ENCODE measurements at regions not wholly inside any gene's neighbourhood (a gene's known extent, or its start where the extent isn't known, plus 50 kb on each side); places are given as distances from the start of the nearest gene placed in this dataset.

DNA sequence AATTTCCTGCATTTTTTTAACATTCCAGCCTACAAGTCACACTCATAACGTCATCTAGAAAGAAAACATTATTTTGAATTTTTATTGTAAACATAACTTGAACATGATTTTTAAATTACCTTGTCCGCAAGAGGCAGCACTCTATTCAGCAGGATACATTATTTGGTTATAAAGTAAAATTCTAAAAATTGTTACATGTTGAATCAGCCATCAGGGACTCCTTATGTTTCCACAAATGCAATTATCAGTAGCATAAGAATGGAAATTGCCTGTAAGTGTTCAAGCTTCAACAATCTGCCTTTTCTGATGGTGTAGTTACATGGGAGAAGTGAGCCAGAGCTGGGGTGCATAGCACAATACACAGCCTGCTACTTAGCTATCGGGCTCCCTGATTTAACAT, 97.5 kb downstream of the ZNF365 start:
- TF ChIP-seq, protein P1, sequence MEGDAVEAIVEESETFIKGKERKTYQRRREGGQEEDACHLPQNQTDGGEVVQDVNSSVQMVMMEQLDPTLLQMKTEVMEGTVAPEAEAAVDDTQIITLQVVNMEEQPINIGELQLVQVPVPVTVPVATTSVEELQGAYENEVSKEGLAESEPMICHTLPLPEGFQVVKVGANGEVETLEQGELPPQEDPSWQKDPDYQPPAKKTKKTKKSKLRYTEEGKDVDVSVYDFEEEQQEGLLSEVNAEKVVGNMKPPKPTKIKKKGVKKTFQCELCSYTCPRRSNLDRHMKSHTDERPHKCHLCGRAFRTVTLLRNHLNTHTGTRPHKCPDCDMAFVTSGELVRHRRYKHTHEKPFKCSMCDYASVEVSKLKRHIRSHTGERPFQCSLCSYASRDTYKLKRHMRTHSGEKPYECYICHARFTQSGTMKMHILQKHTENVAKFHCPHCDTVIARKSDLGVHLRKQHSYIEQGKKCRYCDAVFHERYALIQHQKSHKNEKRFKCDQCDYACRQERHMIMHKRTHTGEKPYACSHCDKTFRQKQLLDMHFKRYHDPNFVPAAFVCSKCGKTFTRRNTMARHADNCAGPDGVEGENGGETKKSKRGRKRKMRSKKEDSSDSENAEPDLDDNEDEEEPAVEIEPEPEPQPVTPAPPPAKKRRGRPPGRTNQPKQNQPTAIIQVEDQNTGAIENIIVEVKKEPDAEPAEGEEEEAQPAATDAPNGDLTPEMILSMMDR (IDR thresholded peaks at IDR 0.05), result no peak
- TF ChIP-seq POLR2A (IDR thresholded peaks at IDR 0.05), result no peak

All from testis (tissue), 2 donors.